HG03135 (cell line): ENCODE measurements at regions not wholly inside any gene's neighbourhood (a gene's known extent, or its start where the extent isn't known, plus 50 kb on each side); places are given as distances from the start of the nearest gene placed in this dataset.
"Not testable (repeated sequence)": the region's sequence is repeated elsewhere in the genome, so short reads cannot be mapped to it uniquely, and the experiment has no call there.

Experiments
- ATAC-seq: cut with Tn5 transposase; IDR thresholded peaks from one replicate; pipeline ENCODE4 v1.9.1; 2021; ENCODE audit warnings: mild to moderate bottlenecking, moderate library complexity; ENCODE audit not compliant: unreplicated experiment

GRCh38 chr2:67322353-67323001 lies 74.7 kb upstream of the ETAA1 start:
- no peak for ATAC-seq

DNA sequence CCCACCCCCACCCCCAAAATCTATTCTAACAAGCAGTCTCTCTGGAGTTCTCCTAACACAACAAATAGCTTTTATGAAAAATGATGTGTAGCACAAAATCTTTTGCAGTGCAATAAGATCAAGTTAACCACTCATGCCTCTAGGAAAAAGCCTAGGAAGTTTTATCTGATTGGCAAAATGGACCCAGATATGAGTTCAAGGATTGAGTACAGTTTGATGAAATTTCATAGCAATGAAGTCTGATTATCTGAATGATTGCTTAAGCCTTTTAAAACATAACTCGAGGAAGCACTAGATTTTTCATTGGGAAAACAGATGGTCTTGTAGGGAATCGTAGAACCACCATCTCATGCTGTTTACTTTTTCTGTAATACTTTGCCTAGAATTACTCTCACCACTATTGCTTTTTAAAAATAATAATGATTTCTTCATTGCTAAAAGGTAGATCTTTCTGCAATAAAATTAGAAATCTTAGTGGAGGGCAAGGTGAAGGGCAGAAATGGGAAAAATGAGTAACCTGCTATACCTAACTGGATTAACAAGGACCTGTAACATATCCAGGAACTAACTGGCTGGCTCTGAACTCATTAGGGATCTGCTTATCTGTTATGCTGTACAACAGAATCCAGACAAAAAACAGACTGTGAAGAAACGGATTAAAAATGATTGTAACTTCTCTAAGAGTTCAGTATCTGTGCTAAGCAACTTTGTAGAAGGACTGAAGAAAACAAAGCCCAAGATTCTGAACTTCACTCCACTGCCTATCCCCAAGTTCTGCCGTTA lies 73.7 kb upstream of the ETAA1 start:
- no peak for ATAC-seq

DNA sequence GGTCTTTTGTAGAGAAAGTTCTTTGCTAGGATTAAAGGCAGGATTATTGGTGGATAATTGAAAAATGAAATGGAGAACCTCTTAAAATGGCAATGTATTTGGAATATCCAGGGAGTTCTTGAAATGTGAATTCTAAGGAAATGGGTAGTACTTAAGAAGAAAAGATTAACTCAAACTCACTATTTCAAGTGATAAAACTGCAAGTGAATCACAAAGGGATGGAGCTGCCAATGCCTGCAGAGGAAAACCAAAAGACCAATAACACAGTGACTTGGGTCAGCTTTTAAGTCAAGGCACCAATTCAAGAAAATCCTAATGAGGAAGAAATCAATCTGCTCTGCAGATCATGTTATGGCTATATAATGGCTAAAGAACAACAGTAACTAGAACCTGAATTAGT lies 67.6 kb upstream of the ETAA1 start:
- ATAC-seq: no peak

DNA sequence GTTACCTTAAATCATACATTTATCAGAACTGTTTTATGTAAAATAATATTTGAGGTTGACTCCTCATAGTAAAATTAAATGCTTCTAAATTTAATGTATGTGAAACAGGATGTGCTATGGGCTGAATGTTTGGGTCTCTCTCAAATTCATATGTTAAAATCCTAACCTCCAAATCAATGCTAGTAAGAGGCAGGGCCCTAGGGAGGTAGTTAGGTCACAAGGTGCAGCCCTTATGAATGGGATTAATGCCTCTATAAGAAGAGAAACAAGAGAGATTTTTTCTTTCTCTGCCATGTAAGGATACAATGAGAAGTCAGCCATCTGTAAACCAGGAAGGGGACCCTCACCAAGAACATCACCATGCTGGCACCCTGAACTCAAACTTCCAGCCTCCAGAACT lies 67.2 kb upstream of the ETAA1 start:
- no peak for ATAC-seq

GRCh38 chr2:67331419-67332086 lies 65.6 kb upstream of the ETAA1 start:
- not testable (repeated sequence) for ATAC-seq

DNA sequence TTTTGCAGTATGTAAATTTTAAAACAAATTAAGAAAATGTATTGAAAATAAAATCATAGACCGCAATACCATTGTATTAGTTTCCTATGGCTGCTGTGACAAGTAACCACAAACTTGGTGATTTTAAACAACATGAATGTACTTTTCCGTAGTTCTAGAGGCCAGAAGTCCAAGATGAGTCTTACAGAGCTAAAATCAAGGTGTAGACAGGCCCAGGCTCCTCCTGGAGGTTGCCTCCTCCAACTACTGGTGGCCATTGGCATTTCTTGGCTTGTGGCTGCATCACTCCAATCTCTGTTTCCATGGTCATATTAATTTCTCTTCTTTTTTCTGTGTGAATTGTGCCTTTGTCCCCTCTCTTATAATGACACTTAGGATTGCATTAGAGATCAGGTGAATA lies 59.2 kb upstream of the ETAA1 start:
- no peak for ATAC-seq

- ATAC-seq: no peak
These were observed 58.4 kb upstream of the ETAA1 start for GRCh38 chr2:67338601-67339233.

DNA sequence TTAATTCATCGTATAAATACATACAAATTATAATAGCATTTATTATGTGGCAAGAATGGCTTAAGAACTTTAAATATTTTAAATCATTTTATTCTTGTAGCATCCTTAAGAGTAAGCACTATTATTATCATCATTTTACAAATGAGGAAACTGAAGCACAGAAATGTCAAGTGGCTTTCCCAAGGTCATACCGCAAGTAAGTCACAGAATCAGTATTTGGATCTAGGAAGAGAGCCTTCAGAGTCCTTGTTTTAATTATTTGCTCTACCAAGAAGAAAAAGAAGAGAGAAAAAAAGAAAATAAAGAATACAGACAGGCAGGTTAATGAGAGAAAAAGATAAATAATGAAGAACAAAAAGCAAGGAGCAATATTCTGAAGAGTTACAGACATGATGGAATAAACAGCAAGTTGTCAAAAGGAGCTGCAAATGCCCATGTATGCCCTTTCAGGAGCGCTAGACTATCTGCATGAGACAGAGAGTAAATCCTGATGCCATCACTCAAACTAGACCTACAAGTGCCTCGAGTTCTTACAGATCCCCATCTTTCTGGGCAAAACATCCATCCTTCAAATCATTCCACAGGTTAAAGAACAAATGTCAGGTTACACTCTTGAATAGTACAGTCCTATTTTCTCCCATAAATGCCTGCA lies 57.8 kb upstream of the ETAA1 start:
- ATAC-seq: no peak

DNA sequence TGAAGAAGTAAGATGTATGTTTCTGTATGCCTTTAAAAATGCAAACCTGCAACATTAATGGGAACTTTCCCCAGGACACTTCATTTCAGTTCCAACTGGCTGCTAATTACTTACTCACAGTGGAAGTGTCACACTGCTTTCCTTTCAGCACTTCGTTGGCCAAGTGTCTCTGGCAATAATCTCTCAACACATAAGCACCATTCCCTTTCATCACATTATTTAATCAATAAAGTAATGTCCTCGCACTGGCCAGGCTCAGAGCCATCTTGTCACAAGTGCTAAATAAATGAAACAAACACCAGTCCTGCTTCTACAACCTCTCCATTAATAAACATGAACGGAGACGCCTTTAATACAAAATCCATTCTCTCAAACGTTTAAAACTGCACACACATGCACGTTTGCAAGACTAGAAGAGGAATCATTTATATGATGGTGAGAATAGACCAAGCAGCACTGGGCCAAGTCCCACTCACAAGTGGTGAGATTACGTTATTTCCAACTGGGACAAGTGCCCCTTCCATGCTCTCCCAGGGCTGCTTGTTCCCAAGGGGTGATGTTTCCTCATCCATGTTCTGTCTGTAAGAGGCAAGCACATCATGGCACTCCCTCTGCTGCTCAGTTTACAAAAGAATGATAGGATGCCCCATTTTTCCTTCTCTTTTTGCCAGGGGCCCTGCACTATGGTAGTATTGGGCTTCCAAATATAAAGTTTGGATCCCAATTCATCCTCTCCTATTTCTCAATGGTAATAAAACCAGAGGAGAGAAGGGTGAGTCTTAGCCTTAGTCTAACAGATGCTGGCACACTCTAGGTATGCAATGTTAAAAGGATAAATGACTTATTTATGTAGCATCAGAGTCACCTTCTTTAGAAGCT lies 56.8 kb upstream of the ETAA1 start:
- ATAC-seq: no peak

DNA sequence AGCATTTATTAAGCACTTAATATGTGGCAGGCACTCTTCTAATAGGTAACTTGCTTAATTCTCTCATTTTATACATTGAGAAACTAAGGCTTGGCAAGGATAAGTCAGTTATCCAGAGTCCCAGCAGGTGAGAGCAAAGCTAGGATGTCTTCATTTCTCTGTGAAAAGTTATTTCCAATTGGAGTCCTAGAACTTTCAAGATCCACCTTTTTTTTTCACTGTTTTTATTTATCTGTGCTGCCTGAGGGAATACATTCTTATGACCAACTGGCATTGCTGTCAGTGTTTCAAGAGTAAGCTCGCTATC lies 56.2 kb upstream of the ETAA1 start:
- no peak for ATAC-seq

GRCh38 chr2:67341336-67341735 lies 55.8 kb upstream of the ETAA1 start:
- ATAC-seq: no peak

- ATAC-seq: no peak
These were observed 54.7 kb upstream of the ETAA1 start for GRCh38 chr2:67342394-67342793.

GRCh38 chr2:67346718-67347407 lies 50.3 kb upstream of the ETAA1 start:
- ATAC-seq: no peak
